SK-N-MC (cell line): ENCODE measurements at regions not wholly inside any gene's neighbourhood (a gene's known extent, or its start where the extent isn't known, plus 50 kb on each side); places are given as distances from the start of the nearest gene placed in this dataset.

Source experiments
- EZH2 ChIP-seq: fragments of 200-600 bp; sonication (generic); IDR thresholded peaks from one replicate; pipeline ENCODE4 v1.6.1; 2017; ENCODE audit warnings: antibody characterized with exemption
- FOXP2 ChIP-seq: optimal IDR thresholded peaks from 2 replicates; pipeline ENCODE3; 2011; ENCODE audit warnings: mild to moderate bottlenecking, moderate library complexity; ENCODE audit not compliant: insufficient read depth; ENCODE audit errors: extremely low read length, control extremely low read depth
- POLR2AphosphoS5 ChIP-seq: IDR thresholded peaks from 2 replicates; pipeline ENCODE4 v1.6.1; 2012; ENCODE audit warnings: mild to moderate bottlenecking, low read depth, low read length, borderline replicate concordance

GRCh38 chr18:77528872-77529271 lies 279.2 kb downstream of the GALR1 start:
- TF ChIP-seq POLR2AphosphoS5 (no peak), EZH2 (no peak), FOXP2 (no peak)
